H9 (cell line): ENCODE measurements at regions not wholly inside any gene's neighbourhood (a gene's known extent, or its start where the extent isn't known, plus 50 kb on each side); places are given as distances from the start of the nearest gene placed in this dataset.

Experiments
- DNase-seq: peaks from one replicate; pipeline ENCODE4 v3.0.0-alpha.2; 2017
- H2AFZ ChIP-seq: one replicate; pipeline ENCODE4 v1.6.1; 2013; ENCODE audit warnings: mild to moderate bottlenecking, low read length, control low read depth, moderate library complexity
- H2AK5ac ChIP-seq: 2 replicates; pipeline ENCODE4 v1.6.1; 2013; ENCODE audit warnings: low read length, control low read depth, mixed read lengths; ENCODE audit not compliant: insufficient read length
- H2BK120ac ChIP-seq: one replicate; pipeline ENCODE4 v1.6.1; 2013; ENCODE audit warnings: low read depth, mild to moderate bottlenecking, low read length, control low read depth, inconsistent platforms; ENCODE audit not compliant: poor library complexity, severe bottlenecking
- H2BK12ac ChIP-seq: 2 replicates; pipeline ENCODE4 v1.6.1; 2013; ENCODE audit warnings: low read length, control low read depth, mixed read lengths, low read depth; ENCODE audit not compliant: insufficient read length
- H2BK15ac ChIP-seq: 2 replicates; pipeline ENCODE4 v1.6.1; 2013; ENCODE audit warnings: low read depth, low read length, control low read depth
- H2BK20ac ChIP-seq: one replicate; pipeline ENCODE4 v1.6.1; 2013; ENCODE audit warnings: low read depth, mild to moderate bottlenecking, low read length, control low read depth, inconsistent platforms; ENCODE audit not compliant: poor library complexity, severe bottlenecking
- H2BK5ac ChIP-seq: 2 replicates; pipeline ENCODE4 v1.6.1; 2013; ENCODE audit warnings: low read length, control low read depth, mixed read lengths; ENCODE audit not compliant: insufficient read length
- H3K14ac ChIP-seq: 2 replicates; pipeline ENCODE4 v1.6.1; 2013; ENCODE audit warnings: low read length, control low read depth; ENCODE audit not compliant: insufficient read depth
- H3K18ac ChIP-seq: 2 replicates; pipeline ENCODE4 v1.6.1; 2013; ENCODE audit warnings: low read depth, mild to moderate bottlenecking, mixed read lengths, low read length, control low read depth; ENCODE audit not compliant: insufficient read length
- H3K23ac ChIP-seq: 2 replicates; pipeline ENCODE4 v1.6.1; 2013; ENCODE audit warnings: low read length, control low read depth, mixed read lengths, low read depth; ENCODE audit not compliant: insufficient read length
- H3K23me2 ChIP-seq: 2 replicates; pipeline ENCODE4 v1.6.1; 2013; ENCODE audit warnings: low read depth, mild to moderate bottlenecking, mixed read lengths, low read length, control low read depth; ENCODE audit not compliant: insufficient read length, poor library complexity, severe bottlenecking
- H3K27ac ChIP-seq: 2 replicates; pipeline ENCODE4 v1.5.1; 2013; ENCODE audit warnings: low read length, control low read depth, mixed read lengths, low read depth; ENCODE audit not compliant: insufficient read length
- H3K27me3 ChIP-seq: 2 replicates; pipeline ENCODE4 v1.6.1; 2013; ENCODE audit warnings: low read length, control low read depth, inconsistent platforms; ENCODE audit not compliant: insufficient read depth
- H3K4ac ChIP-seq: 2 replicates; pipeline ENCODE4 v1.6.1; 2013; ENCODE audit warnings: low read depth, mild to moderate bottlenecking, control low read depth, inconsistent platforms, low read length, moderate library complexity
- H3K4me1 ChIP-seq: 2 replicates; pipeline ENCODE4 v1.6.1; 2013; ENCODE audit warnings: low read length, control low read depth, inconsistent platforms; ENCODE audit not compliant: insufficient read depth
- H3K4me2 ChIP-seq: 2 replicates; pipeline ENCODE4 v1.6.1; 2013; ENCODE audit warnings: low read length, control low read depth, mixed read lengths; ENCODE audit not compliant: insufficient read length, insufficient read depth
- H3K56ac ChIP-seq: 2 replicates; pipeline ENCODE4 v1.6.1; 2013; ENCODE audit warnings: low read depth, mild to moderate bottlenecking, mixed read lengths, low read length, control low read depth; ENCODE audit not compliant: insufficient read length
- H3K79me1 ChIP-seq: 2 replicates; pipeline ENCODE4 v1.6.1; 2013; ENCODE audit warnings: low read depth, mild to moderate bottlenecking, moderate library complexity, low read length, control low read depth, inconsistent platforms; ENCODE audit not compliant: insufficient read depth, poor library complexity, severe bottlenecking
- H3K79me2 ChIP-seq: 2 replicates; pipeline ENCODE4 v1.6.1; 2013; ENCODE audit warnings: low read length, control low read depth, inconsistent platforms; ENCODE audit not compliant: insufficient read depth
- H3K9ac ChIP-seq: 2 replicates; pipeline ENCODE4 v1.6.1; 2013; ENCODE audit warnings: low read length, control low read depth, mixed read lengths; ENCODE audit not compliant: insufficient read length; ENCODE audit errors: extremely low read depth
- H3K9me3 ChIP-seq: one replicate; pipeline ENCODE4 v1.6.1; 2013; ENCODE audit warnings: low read depth, low read length, inconsistent platforms; ENCODE audit not compliant: control insufficient read depth
- H3T11ph ChIP-seq: one replicate; pipeline ENCODE4 v1.6.1; 2013; ENCODE audit warnings: mild to moderate bottlenecking, low read length, control low read depth, inconsistent platforms
- H4K20me1 ChIP-seq: one replicate; pipeline ENCODE4 v1.6.1; 2013; ENCODE audit not compliant: control insufficient read depth, insufficient read length, insufficient read depth
- H4K5ac ChIP-seq: 2 replicates; pipeline ENCODE4 v1.6.1; 2013; ENCODE audit warnings: low read depth, mild to moderate bottlenecking, mixed read lengths, low read length, control low read depth; ENCODE audit not compliant: insufficient read length
- H4K8ac ChIP-seq: replicated peaks from 2 replicates; pipeline ENCODE4 v1.6.1; 2013; ENCODE audit warnings: low read length, control low read depth, mixed read lengths, low read depth; ENCODE audit not compliant: insufficient read length
- H4K91ac ChIP-seq: 2 replicates; pipeline ENCODE4 v1.6.1; 2013; ENCODE audit warnings: low read depth, mild to moderate bottlenecking, moderate library complexity, mixed read lengths, low read length, control low read depth; ENCODE audit not compliant: insufficient read length
- H3K27ac Mint-ChIP-seq, 3 experiments: 2 replicates in 2 of 3; 3 replicates in 1 of 3; pipeline ENCODE4 v1.8.0; 2020 to 2021; ENCODE audit warnings: mixed read lengths in 3 of 3, mild to moderate bottlenecking in 1 of 3, moderate library complexity in 1 of 3
- H3K27me3 Mint-ChIP-seq: 2 replicates; pipeline ENCODE4 v1.8.0; 2021; ENCODE audit warnings: low read depth, mild to moderate bottlenecking, moderate library complexity, mixed read lengths
- H3K36me3 Mint-ChIP-seq, 3 experiments: 2 replicates in 2 of 3; 3 replicates in 1 of 3; pipeline ENCODE4 v1.8.0; 2020 to 2021; ENCODE audit warnings: low read depth in 3 of 3, mixed read lengths in 3 of 3; ENCODE audit not compliant: insufficient read depth in 1 of 3
- H3K4me1 Mint-ChIP-seq, 2 experiments: 2 replicates each; pipeline ENCODE4 v1.8.0; 2020; ENCODE audit warnings: mixed read lengths in 2 of 2
- H3K4me3 Mint-ChIP-seq, 2 experiments: 2 replicates in 1 of 2; 3 replicates in 1 of 2; pipeline ENCODE4 v1.8.0; 2020 to 2021; ENCODE audit warnings: mild to moderate bottlenecking in 2 of 2, mixed read lengths in 2 of 2, moderate library complexity in 1 of 2
- H3K9me3 Mint-ChIP-seq, 2 experiments: 2 replicates in 1 of 2; 3 replicates in 1 of 2; pipeline ENCODE4 v1.8.0; 2020; ENCODE audit warnings: mild to moderate bottlenecking in 2 of 2, mixed read lengths in 2 of 2, moderate library complexity in 1 of 2
- CTCF ChIP-seq: fragments of 200-600 bp; sonication (generic); conservative IDR thresholded peaks from 3 replicates; pipeline ENCODE4 v1.8.0; 2021; ENCODE audit warnings: antibody characterized with exemption, mild to moderate bottlenecking
- WGBS: extraction: QIAGEN DNeasy Blood & Tissue Kit; methylation state at CpG from one replicate; pipeline ENCODE4 v1.1.7; 2013; ENCODE audit warnings: missing lambda C conversion rate, low lambda C conversion rate, mixed read lengths; ENCODE audit not compliant: insufficient read length; ENCODE audit errors: extremely low coverage; 5-methylcytosine and 5-hydroxymethylcytosine counted together

- H4K8ac ChIP-seq = no peak overlapping the region
- Mint-ChIP-seq H3K4me3 (no peak overlapping the region), H3K36me3 (no peaks in the 10 kb centered on the region), H3K27me3 (no peaks in the 10 kb centered on the region), H3K9me3 (no peaks in the 10 kb centered on the region), H3K4me1 (peaks cover 2 to 3% of the 10 kb centered on the region in 2 experiments), H3K27ac (peak overlapping the region in 1 of 3 experiments; percentile 23; a peak in 2 of 7 replicates)
- no peak overlapping the region for H3K14ac ChIP-seq
- no peak overlapping the region for H4K5ac ChIP-seq
- H3K27ac ChIP-seq = no peak overlapping the region
- no peak overlapping the region for H2BK5ac ChIP-seq
- no peak overlapping the region for H2AFZ ChIP-seq
- no peak for DNase-seq
- no peak overlapping the region for H2BK15ac ChIP-seq
- no peak overlapping the region for H4K91ac ChIP-seq
- no CpG with 5 or more reads among the region's 1 CpG for WGBS
- H3K79me1 ChIP-seq = no peaks in the 10 kb centered on the region
- no peaks in the 10 kb centered on the region for H3K79me2 ChIP-seq
- no peak overlapping the region for H3K56ac ChIP-seq
- no peak for TF ChIP-seq CTCF
- H2BK12ac ChIP-seq = no peak overlapping the region
- no peak overlapping the region for H3K9ac ChIP-seq
- no peak overlapping the region for H3T11ph ChIP-seq
- H3K23me2 ChIP-seq = no peaks in the 10 kb centered on the region
- H3K27me3 ChIP-seq = no peaks in the 10 kb centered on the region; the same call in 1 of the 2 replicates
- H3K4me1 ChIP-seq = no peaks in the 10 kb centered on the region
- no peak overlapping the region for H3K18ac ChIP-seq
- H2BK120ac ChIP-seq = no peak overlapping the region
- no peak overlapping the region for H3K4me2 ChIP-seq
- no peak overlapping the region for H2BK20ac ChIP-seq
- no peak overlapping the region for H3K4ac ChIP-seq
- H3K9me3 ChIP-seq = no peaks in the 10 kb centered on the region
- no peaks in the 10 kb centered on the region for H4K20me1 ChIP-seq
- no peak overlapping the region for H3K23ac ChIP-seq
- H2AK5ac ChIP-seq = no peak overlapping the region
Observed at GRCh38 chr4:135274416-135274815, 1072.8 kb upstream of the PABPC4L start.
